Epidermal melanocyte (primary cell): ENCODE measurements at regions not wholly inside any gene's neighbourhood (a gene's known extent, or its start where the extent isn't known, plus 50 kb on each side); places are given as distances from the start of the nearest gene placed in this dataset.
"Not testable (repeated sequence)": the region's sequence is repeated elsewhere in the genome, so short reads cannot be mapped to it uniquely, and the experiment has no call there.

Experiments
- DNase-seq: peaks from one replicate; pipeline ENCODE4 v3.0.0; 2011; ENCODE audit warnings: low spot score; ENCODE audit not compliant: insufficient read length

DNA sequence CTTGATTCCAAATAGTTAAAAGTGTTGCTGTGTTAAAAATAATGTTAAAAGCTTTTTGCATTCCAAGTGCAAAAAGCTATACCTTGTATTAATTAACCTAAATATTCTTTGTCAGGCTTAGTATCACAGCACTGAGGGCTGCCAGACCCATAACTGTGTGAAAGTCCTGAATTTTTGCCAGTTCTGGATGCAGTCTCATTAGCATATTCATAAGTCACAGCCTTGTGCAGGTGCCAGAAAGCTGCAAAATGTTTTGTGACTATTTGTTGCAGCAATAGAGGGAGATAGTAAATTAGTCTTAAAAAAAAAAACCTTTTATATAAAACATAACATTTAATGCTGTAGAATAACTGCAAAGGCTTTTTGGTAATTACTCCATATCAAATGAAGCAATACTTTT is 56.6 kb downstream of the SLITRK1 start:
- no peak for DNase-seq

DNA sequence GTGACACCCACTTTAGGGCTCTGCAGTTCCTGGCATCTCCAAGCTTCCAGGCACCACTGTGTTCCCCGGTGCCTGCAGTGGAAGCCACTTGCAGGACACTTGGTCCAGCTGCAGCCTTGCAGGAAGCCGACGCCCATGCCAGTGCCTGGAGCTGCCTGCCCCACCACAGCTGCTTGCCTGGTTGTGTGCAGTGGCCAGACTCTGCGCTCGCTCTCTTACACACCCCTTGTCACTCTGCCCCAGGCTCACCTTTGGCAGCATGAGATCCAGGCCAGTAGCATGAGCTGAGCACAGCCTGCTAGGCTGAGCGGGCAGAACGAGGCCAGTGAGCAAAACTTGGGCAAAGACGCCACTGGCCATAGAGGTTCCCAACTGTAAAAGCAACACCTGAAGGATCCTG is 57.7 kb downstream of the SLITRK1 start:
- DNase-seq: no peak

DNA sequence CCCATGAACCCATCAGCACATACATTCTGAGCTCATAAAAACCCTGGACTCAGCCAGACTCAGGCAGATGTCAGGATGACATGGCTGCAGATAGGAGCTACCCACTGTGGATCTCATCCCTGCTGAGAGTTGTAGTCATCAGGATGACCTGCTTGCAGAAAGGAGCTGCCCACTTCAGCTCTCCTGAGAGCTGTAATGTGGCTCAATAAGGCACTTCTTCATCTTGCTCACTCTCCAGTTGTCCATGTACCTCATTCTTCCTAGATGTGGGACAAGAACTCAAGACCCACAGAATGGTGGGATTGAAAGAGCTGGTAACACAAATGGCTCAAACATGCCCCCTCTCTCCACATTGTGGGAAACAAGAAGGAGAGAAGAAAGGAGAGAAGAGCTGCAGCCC is 58.2 kb downstream of the SLITRK1 start:
- DNase-seq: no peak

DNA sequence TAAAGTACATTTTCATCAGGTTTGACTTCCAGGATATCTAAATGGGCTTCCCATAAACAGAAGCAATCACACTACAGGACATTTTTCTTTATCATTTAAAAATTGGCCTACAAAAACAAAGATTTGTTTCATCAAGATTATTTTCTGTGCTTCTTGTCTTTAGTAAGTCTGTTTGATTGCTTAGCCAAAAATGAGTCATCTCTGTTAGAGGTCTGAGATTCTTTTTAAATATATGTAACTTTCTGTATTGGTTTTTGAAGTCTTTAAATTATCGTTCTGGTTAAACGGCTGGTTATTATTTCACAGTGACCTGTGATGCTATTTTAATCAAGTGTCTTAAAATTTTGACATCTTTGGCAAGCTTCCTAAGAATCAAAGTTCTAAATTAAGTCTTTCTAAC is 62.7 kb downstream of the SLITRK1 start:
- DNase-seq: no peak

DNA sequence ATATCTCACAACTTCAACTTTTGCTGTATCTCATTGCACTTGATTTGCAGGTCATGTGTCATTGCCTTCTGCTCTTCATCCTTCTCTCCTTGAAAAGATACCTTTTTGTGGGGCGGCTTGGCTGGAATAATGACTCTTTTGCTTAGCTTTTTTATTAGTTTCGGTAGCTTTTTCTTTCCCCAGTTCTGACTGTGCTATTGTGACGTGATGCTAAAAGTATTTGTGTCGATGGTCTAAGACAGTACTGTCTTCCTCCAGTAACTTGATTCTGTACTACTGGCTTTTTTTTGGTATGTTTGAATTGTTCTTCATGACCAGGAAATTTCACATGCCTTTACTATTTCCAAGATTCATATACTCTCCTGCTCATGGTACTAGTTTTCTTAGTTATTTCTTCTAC is 63.1 kb downstream of the SLITRK1 start:
- DNase-seq: no peak

DNA sequence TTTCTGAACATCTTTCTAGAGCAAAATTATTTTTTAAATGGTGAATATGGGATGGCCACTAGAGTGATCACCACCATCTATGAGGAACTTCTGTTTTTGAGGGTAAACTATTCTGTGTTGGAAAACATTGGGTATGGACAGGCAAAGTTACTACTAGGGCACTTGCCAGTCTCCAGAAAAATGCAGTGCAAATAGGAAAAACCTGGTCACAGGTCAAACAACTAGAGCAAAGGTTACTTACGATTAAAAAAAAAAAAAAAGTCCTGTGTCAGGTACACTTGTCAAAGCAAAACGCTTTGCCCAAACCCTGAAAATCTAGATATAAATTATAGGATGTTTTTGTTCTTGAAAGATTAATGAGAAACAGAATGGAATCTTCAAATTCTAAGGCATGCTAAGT is 66.2 kb downstream of the SLITRK1 start:
- DNase-seq: no peak

DNA sequence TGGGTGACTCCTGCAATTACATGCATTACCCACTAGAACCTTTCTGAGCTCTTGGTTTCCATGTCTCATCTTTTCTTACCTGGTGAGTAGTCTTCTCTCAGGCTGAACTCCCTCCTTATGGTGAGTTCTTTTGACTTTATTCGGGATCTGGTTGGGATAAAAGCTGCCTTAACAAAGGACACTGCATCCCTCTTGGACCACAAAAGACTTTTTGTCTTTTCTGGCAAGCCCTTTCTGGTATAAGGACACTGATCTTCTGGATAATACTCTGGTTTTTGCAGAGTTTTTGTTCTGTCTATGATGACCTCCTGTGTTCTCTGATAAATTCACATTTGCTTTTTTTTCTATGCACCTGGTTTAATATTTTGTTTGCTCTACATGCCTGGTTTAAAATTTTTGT is 66.7 kb downstream of the SLITRK1 start:
- no peak for DNase-seq

DNA sequence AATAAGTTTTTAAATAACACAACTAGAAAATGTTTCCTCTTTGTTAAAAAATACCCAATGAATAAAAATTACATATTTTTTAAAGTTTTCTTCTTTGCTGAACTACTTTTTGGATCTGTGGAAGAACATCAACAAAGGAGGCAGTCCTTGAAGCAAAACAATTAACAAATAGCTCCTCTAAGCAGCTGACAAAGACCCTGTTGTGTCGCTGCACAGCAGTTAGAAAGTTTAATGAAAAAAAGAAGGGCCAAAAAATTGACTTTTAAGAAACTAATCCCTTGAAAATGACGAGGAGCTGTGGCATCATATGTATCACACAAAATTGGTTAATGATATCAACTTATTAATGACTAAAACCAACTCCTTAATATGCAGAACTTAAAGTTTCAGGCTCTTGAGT is 72.1 kb downstream of the SLITRK1 start:
- no peak for DNase-seq

DNA sequence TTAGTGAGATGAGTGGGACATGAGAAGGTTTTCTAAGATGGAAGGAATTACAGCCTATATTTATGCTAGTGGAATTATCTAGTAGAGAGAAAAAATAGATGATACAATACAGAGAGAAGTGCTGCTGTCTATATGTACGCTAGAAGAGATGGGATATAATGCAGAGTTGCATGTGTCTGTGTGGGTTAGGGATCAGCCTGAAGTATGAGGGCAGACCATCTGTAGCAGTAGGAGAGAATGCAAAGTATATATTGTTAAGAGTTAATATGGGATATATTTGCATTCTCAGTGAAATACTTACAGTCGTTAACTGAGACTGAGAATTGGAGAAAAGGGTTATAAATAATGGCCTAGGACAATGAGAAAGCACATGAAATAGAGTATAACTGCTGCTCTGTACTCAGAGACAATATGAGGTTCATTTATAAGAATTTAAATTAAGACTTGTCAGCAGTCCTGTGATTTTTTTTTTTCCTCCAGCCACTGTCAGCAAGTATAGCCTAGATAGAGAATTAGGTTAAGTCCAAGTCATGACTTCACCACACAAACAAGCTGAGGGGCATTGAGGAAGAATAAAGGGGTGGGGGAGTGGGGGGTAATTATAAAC is 77.8 kb downstream of the SLITRK1 start:
- no peak for DNase-seq

DNA sequence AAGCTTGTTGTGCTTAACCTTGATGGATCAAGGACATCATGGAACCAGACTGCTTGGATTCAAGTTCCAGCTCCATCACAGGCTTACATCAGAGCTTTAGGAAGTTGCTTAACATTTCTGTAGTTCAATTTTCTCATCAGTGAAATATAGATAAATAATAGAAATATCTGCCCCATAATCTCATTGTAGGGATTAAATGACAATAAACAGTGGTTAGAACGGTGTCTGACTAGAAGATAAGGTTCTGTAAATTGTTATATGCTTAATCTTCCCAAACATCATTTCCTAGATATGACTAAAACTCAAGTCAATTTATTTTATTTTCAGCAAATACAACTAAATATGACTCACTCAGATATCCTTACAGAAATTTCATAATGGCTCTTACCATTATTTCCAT is 83.5 kb downstream of the SLITRK1 start:
- no peak for DNase-seq

DNA sequence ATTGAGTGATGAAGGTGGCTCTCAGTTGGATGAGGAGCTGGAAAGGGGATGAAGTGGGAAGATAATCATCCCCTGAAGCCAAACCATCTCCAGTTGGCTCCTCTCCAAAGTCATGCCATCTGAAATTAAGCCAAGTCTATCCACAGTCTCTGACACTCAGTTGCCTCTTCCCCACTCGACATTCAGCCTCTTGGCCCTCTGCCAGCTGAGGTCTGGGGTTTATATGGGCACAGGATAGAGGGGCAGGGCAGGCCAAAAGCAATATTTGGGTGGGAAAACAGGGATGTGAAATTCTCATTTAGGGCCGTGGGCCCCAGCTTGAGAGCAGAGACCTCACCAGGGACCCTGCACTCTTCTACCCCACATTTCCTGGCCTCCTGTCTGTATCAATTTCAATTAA is 85.9 kb downstream of the SLITRK1 start:
- DNase-seq: no peak

DNA sequence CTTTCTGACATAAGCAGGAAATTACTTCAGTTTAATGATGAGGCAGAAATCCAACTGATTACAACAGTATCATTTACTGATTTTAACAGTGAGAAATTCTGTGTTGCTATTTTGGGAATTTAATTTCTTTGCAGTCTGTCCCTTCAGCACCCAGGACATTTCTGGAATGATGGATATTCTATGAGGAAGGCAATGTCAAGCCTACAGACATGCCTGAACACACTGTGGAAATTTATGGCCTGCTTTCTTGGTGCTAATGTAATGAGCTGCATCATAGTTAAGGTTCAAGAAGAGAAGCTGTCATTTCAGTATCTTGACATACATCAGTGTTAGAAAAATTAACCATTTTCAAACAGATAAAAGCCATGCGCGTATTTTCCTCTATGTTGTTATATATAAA is 87.7 kb downstream of the SLITRK1 start:
- no peak for DNase-seq

DNA sequence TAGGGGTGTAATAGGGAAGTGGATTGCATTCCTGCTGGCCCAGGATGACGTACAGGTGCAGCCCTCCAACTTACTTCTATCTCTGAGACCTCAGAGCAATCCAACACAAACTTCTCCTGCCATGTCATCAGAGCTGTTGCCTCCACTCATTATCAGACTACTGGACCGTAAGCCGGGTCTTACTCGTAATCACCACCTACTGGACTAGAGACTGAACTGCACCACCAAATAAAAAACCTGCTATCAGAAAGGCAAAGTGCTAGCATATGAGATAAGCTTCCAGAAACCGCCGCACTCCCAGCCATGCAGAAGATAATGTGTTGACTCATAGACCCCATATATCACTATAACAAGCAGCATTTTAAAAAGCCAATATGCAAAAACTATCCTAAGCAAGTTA is 102.0 kb downstream of the SLITRK1 start:
- DNase-seq: no peak

DNA sequence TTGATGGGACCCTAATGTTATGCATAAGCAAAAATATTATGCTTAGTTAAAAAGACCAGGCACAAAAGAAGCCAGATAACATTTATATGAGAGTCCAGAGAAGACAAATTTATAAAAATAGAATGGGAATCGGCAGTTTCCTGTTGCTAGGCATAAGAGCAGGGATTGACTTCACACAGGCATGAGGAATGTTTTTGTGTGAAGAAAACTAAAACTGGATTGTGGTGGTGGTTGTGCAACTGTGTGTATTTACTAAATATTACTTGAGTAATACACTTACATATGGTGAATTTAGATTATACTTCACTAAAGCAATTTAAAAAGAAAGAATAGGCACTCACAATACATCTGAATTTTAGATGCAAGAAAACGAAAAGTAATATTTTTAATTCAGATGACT is 108.3 kb downstream of the SLITRK1 start:
- DNase-seq: no peak

DNA sequence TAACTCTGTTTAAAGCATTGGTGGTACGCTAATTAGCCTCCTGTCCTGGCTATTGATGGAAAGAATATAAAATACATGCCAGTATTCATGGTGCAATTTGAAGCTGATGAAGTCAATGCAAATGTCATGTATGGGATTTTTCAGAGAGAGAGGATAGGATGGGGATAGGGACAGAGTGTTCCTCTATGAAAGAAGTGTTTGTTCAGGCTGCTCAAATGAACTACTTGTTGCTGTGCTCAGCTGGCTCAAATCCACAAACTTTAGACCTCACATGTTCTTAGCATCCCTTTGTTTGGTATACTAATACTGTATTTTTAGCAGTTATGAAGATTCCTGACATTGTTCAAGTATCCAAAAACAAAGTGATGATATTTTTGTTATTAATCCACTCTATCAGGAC is 116.5 kb downstream of the SLITRK1 start:
- DNase-seq: peak; percentile 25

DNA sequence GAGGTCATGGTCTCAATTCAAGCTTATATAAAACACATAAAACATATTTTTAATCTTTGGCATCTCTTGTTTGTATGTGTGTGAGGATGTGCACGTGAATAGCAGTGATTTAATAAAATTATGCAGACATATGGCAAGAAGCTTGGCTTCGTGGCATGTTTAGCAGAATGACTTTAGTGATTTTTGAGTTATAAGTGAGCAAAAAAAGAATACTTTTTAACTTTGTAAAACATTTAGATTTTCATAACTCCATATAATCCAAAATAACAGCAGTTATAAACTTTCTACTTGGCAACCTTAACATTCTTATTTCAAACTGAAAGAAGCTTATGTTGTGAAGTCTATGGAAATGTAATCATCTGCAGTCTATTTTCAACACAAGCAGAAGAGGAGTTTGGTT is 120.6 kb downstream of the SLITRK1 start:
- no peak for DNase-seq

DNA sequence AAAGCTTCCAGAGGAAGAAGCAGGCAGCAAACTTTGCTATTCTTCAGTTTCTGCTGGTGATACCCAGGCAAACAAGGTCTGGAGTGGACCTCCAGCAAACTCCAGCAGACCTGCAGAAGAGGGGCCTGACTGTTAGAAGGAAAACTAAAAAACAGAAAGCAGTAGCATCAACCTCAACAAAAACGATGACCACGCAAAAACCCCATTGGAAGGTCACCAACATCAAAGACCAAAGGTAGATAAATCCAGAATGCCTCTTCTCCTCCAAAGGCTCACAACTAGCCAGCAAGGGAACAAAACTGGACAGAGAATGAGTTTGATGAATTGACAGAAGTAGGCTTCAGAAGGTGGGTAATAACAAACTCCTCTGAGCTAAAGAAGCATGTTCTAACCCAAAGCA is 127.1 kb downstream of the SLITRK1 start:
- DNase-seq: not testable (repeated sequence)

DNA sequence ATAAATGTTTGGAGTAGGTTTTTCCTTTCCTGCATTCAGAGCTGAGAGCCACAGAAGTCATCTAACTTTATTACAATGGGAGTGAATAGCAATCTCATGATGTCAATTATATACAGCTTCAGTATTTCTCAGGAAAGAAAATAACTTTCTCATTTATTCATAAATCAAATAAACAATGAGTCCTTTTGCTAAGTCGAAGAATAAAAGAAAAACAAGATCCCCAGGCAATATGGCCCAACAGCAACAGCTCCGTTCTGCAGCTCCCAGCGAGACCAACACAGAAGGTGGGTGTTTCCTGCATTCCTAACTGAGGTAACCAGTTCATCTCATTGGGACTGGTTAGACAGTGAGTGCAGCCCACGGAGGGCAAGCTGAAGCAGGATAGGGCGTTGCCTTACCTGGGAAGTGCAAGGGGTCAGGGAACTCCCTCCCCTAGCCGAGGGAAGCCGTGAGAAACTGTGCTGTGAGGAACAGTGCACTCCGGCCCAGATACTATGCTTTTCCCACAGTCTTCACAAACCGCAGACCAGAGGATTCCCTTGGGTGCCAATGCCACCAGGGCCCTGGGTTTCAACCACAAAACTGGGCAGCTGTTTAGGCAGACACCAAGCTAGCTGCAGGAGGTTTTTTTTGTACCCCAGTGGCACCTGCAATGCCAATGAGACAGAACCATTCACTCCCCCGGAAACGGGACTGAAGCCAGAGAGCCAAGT is 128.2 kb downstream of the SLITRK1 start:
- DNase-seq: no peak

DNA sequence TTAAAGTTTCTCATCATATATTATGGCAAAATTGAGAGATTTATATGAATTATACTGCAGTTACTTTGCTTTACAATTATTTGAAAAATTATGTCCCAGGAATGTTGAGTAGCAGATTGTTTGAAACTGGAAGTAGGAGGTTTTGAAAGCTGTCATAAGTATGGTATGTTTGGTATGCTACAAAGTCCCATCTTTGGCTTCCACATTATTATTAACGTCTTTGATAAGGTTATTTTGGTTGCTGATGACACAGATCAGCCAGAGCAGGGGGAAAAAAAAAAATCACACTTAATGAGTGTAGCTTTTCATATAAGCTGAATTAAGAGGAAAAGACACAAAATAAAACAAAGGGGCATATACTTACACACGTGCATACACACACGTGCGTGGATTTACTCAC is 130.1 kb downstream of the SLITRK1 start:
- DNase-seq: no peak

DNA sequence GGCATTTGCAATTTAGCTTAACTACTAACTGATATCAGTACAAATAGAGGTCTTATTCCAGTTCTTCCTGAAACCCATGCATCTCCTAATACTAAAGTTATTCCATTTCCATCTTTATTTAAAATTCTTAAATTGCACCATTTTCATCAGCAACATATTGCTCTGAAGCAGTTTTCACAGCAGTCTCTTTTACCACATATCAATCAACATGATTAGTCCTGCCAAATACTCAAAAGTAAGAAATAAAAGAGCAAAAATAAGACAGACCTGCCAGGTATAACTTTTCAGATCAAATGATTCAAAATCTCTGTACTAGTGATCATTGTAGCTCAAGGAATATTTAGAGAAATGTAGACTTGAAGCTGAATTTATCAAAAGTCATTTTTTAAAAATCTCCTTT is 141.7 kb downstream of the SLITRK1 start:
- DNase-seq: no peak

DNA sequence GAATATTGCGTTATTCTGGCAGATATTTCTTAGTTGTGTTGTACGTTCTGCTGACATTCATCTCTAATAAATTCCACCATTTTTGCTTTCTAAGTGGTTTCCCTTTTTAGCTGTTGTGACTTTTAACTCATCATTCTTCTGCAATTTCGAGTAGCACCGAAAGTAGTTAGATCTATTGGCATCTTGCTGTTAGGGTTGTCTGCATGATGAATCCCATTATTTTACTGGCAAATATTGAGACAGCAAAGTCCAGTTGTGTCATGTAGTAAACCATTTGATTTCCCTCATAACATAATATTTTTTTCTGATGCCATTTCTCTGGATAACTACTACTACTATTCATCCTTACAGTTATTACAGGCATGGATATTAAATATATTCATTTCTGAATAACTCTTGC is 143.9 kb downstream of the SLITRK1 start:
- no peak for DNase-seq

DNA sequence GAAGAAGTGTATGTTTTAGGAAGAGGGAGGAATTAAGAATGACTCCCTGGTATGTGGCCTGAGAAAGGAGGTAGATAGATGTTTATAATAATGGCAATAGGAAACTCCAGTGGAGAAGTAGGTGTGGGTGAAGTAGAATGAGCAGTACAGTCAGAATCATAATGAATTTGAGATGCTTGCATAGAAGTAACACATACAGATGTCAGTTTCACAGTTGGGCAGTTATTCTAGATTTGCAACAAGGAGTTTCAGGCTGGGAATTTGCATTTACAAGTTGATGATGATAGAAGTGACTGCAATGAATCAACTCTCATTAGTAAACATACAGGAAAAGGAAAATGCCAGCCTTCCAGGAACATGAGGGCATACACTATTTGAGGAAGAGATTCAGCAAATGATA is 149.0 kb downstream of the SLITRK1 start:
- no peak for DNase-seq

DNA sequence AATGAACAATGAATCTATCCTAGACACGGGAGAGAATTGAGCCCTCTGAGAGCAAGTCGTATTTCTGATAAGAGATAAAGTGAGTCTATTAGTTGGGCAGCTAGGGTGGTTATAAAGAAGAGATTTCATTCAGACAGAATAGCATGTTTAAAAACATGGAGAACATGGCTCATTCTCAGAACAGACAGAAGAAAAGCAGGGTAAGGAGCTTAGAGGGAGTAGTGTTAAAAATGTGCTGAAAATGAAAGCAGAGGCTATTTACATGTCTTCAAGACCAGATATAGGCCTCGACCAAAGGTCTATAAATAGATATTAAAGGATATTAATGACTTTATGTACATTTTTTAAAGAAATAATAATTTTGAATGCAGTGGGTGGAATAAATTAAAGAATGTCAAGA is 149.5 kb downstream of the SLITRK1 start:
- DNase-seq: no peak

DNA sequence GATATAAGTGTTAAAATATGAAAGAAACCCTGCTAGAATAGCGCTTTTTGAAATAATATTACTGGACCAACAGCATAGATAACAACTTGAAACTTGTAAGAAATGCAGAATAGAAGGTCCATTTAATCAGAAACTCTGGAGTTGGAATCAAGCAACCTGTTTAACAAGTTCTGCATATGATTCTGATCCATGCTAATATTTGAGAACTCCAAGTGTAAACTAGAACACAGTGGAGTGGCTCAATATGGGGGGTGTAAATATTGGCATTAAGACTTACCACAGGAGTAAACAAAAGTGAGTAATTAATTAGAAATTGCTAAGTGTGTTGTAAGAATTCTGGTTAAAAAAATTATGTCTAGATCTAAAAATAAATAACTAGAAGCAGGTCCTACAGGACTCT is 151.2 kb downstream of the SLITRK1 start:
- no peak for DNase-seq
